ENCODE measurements at regions not wholly inside any gene's neighbourhood (a gene's known extent, or its start where the extent isn't known, plus 50 kb on each side); places are given as distances from the start of the nearest gene placed in this dataset.

DNA sequence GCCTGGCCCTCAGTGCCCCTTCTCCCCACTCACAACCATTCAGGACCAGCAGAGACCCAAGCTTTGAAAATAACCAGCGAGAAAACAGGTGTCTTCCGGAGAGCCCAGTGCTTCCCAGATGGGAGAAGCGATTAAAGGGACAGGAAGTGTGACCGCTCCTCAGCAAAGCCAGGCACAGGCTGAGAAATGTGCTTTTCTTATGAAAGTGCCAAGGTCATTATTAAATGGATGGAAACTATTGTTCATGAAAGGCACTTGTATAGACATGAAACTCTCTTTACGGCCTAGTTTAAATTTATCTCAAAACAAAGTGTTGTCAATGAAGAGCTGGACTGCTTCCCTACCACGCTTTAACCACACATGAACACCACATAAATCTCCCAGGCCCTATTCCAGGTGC, 210.4 kb downstream of the SPTSSA start:
- FAIRE-seq (no peak), DNase-seq (peak in 1 of 5 donors; percentile 32)
- intact Hi-C loops (cut with DNase I) = no loop called here
- no peak overlapping the region for H3K9ac ChIP-seq (ENCODE audit: low read length in 3 of 3)
- no peaks in the 10 kb centered on the region for H3K4me1 ChIP-seq (ENCODE audit: control insufficient read depth in 2 of 3, insufficient read depth in 2 of 3, low read depth in 1 of 3, low read length in 3 of 3)
- TF ChIP-seq, protein P1, sequence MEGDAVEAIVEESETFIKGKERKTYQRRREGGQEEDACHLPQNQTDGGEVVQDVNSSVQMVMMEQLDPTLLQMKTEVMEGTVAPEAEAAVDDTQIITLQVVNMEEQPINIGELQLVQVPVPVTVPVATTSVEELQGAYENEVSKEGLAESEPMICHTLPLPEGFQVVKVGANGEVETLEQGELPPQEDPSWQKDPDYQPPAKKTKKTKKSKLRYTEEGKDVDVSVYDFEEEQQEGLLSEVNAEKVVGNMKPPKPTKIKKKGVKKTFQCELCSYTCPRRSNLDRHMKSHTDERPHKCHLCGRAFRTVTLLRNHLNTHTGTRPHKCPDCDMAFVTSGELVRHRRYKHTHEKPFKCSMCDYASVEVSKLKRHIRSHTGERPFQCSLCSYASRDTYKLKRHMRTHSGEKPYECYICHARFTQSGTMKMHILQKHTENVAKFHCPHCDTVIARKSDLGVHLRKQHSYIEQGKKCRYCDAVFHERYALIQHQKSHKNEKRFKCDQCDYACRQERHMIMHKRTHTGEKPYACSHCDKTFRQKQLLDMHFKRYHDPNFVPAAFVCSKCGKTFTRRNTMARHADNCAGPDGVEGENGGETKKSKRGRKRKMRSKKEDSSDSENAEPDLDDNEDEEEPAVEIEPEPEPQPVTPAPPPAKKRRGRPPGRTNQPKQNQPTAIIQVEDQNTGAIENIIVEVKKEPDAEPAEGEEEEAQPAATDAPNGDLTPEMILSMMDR (IDR thresholded peaks at IDR 0.05; ENCODE audit: borderline replicate concordance, extremely low read depth, insufficient read depth) = no peak
- no peak overlapping the region for H3K4me3 ChIP-seq (ENCODE audit: low read length in 3 of 3)
- H3K36me3 ChIP-seq (ENCODE audit: control insufficient read depth in 2 of 3, insufficient read depth in 3 of 3, low read length in 3 of 3) = no peaks in the 10 kb centered on the region
- no peaks in the 10 kb centered on the region for H3K27me3 ChIP-seq (ENCODE audit: control insufficient read depth, insufficient read depth, low read length)
- H3K9me3 ChIP-seq (ENCODE audit: control insufficient read depth in 2 of 3, insufficient read depth in 1 of 3, low read length in 3 of 3) = no peaks in the 10 kb centered on the region
- H3K27ac ChIP-seq (ENCODE audit: low read depth in 2 of 2, low read length in 2 of 2) = no peak overlapping the region

DNA sequence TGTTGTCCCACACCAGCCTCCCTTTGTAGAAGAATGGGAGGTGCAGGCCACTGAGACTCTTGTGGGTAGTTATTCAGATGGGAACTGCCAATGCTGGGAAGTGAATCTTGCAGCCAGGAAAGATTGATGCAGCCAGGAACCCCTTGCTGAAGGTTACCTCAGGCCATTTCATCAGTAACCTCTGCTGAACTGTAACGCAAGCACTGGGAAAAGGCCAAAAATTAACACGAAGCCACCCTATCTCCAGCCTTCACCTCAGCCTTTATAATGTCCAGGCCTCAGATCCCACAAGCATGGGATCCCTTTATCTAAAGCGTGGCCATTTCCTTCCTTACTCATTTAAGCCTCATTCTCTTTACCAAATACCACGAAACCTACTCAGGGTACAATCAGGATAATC, 211.1 kb downstream of the SPTSSA start:
- Histone ChIP-seq H3K9ac (ENCODE audit: low read length in 3 of 3) (no peak overlapping the region), H3K27me3 (ENCODE audit: control insufficient read depth, insufficient read depth, low read length) (no peaks in the 10 kb centered on the region), H3K4me1 (ENCODE audit: control insufficient read depth in 2 of 3, insufficient read depth in 2 of 3, low read depth in 1 of 3, low read length in 3 of 3) (no peaks in the 10 kb centered on the region), H3K4me3 (ENCODE audit: low read length in 3 of 3) (no peak overlapping the region), H3K27ac (ENCODE audit: low read depth in 2 of 2, low read length in 2 of 2) (no peak overlapping the region), H3K9me3 (ENCODE audit: control insufficient read depth in 2 of 3, insufficient read depth in 1 of 3, low read length in 3 of 3) (no peaks in the 10 kb centered on the region), H3K36me3 (ENCODE audit: control insufficient read depth in 2 of 3, insufficient read depth in 3 of 3, low read length in 3 of 3) (no peaks in the 10 kb centered on the region)
- no peak for FAIRE-seq
- TF ChIP-seq, protein P1 (IDR thresholded peaks at IDR 0.05; ENCODE audit: borderline replicate concordance, extremely low read depth, insufficient read depth) = no peak
- intact Hi-C loops (cut with DNase I) = no loop called here
- DNase-seq = no peak

DNA sequence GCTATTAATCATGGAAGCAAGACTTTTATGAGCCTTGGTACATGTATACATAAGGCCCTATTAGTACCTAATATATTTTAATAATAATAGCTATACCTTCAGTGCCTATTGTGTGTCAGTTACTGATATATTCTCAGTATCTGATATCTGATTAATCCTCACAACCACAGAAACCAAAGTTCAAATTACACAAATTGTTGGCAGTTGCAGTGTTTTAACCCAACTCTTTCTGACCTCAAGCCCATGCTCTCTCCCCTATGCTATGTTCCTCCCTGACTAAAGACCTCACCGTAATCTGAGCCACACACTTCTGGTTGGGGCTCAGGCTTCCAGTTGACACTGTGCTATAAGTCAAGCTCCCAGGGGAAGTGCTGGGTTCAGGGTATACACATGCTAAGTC, 214.4 kb downstream of the SPTSSA start:
- intact Hi-C loops (cut with DNase I) = no loop called here
- Histone ChIP-seq H3K36me3 (ENCODE audit: control insufficient read depth in 2 of 3, insufficient read depth in 3 of 3, low read length in 3 of 3) (no peaks in the 10 kb centered on the region), H3K4me1 (ENCODE audit: control insufficient read depth in 2 of 3, insufficient read depth in 2 of 3, low read depth in 1 of 3, low read length in 3 of 3) (no peaks in the 10 kb centered on the region), H3K4me3 (ENCODE audit: low read length in 3 of 3) (no peak overlapping the region), H3K27ac (ENCODE audit: low read depth in 2 of 2, low read length in 2 of 2) (no peak overlapping the region), H3K9me3 (ENCODE audit: control insufficient read depth in 2 of 3, insufficient read depth in 1 of 3, low read length in 3 of 3) (no peaks in the 10 kb centered on the region), H3K9ac (ENCODE audit: low read length in 3 of 3) (no peak overlapping the region), H3K27me3 (ENCODE audit: control insufficient read depth, insufficient read depth, low read length) (no peaks in the 10 kb centered on the region)
- no peak for DNase-seq
- TF ChIP-seq, protein P1 (IDR thresholded peaks at IDR 0.05; ENCODE audit: borderline replicate concordance, extremely low read depth, insufficient read depth) = no peak
- no peak for FAIRE-seq

DNA sequence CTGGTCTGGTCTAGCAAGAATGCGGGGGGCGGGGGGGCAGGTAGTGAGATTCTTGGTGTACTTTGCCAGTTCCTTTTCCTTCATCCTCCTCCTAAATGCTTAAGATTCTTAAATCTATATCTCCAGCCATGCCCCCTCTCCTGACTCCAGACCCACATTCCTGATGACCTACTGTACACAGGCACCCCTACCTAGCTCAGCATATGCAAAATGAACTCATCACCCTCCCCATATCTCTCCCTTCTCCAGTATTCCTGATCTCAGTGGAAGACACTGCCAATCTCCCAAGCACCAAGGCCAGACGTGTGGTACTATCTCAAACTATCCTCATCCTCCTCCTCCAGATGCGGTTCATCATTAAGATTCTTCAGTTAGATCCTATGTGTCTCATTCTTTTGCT, 215.8 kb downstream of the SPTSSA start:
- Histone ChIP-seq H3K9me3 (ENCODE audit: control insufficient read depth in 2 of 3, insufficient read depth in 1 of 3, low read length in 3 of 3) (no peaks in the 10 kb centered on the region), H3K27me3 (ENCODE audit: control insufficient read depth, insufficient read depth, low read length) (no peaks in the 10 kb centered on the region), H3K4me3 (ENCODE audit: low read length in 3 of 3) (no peak overlapping the region), H3K36me3 (ENCODE audit: control insufficient read depth in 2 of 3, insufficient read depth in 3 of 3, low read length in 3 of 3) (no peaks in the 10 kb centered on the region), H3K4me1 (ENCODE audit: control insufficient read depth in 2 of 3, insufficient read depth in 2 of 3, low read depth in 1 of 3, low read length in 3 of 3) (no peaks in the 10 kb centered on the region), H3K9ac (ENCODE audit: low read length in 3 of 3) (no peak overlapping the region), H3K27ac (ENCODE audit: low read depth in 2 of 2, low read length in 2 of 2) (no peak overlapping the region)
- DNase-seq (no peak), FAIRE-seq (no peak)
- TF ChIP-seq, protein P1 (IDR thresholded peaks at IDR 0.05; ENCODE audit: borderline replicate concordance, extremely low read depth, insufficient read depth) = no peak
- intact Hi-C loops (cut with DNase I) = no loop called here
